NCI-H345 treated with DMSO at 0.1 percent for 48 hours (cell line): ENCODE measurements at regions not wholly inside any gene's neighbourhood (a gene's known extent, or its start where the extent isn't known, plus 50 kb on each side); places are given as distances from the start of the nearest gene placed in this dataset.
"Not testable (repeated sequence)": the region's sequence is repeated elsewhere in the genome, so short reads cannot be mapped to it uniquely, and the experiment has no call there.

ENCODE experiments used
- DNase-seq: peaks from one replicate; lab custom pipeline; 2025; ENCODE audit not compliant: unreplicated experiment; lab: John Stamatoyannopoulos, UW

GRCh38 chr13:62447771-62448382 is 1032.2 kb upstream of the PCDH20 start:
- DNase-seq: not testable (repeated sequence)

- no peak for DNase-seq
These were observed 1029.2 kb upstream of the PCDH20 start for GRCh38 chr13:62444805-62445204.

GRCh38 chr13:62434081-62434480 is 1018.4 kb upstream of the PCDH20 start:
- DNase-seq: no peak

- no peak for DNase-seq
These were observed 1018.0 kb upstream of the PCDH20 start for GRCh38 chr13:62433660-62434059.

GRCh38 chr13:62432906-62433305 is 1017.3 kb upstream of the PCDH20 start:
- no peak for DNase-seq

GRCh38 chr13:62432295-62432694 is 1016.6 kb upstream of the PCDH20 start:
- DNase-seq: no peak

- no peak for DNase-seq
These were observed 1016.2 kb upstream of the PCDH20 start for GRCh38 chr13:62431852-62432251.

GRCh38 chr13:62418872-62419271 is 1003.2 kb upstream of the PCDH20 start:
- no peak for DNase-seq

- no peak for DNase-seq
These were observed 1002.7 kb upstream of the PCDH20 start for GRCh38 chr13:62418376-62418775.

- no peak for DNase-seq
These were observed 992.2 kb upstream of the PCDH20 start for GRCh38 chr13:62407871-62408270.

- DNase-seq: no peak
These were observed 972.9 kb upstream of the PCDH20 start for GRCh38 chr13:62388515-62388914.

- no peak for DNase-seq
These were observed 972.0 kb upstream of the PCDH20 start for GRCh38 chr13:62387647-62388046.

- DNase-seq: not testable (repeated sequence)
These were observed 963.6 kb upstream of the PCDH20 start for GRCh38 chr13:62379241-62379640.

- no peak for DNase-seq
These were observed 962.2 kb upstream of the PCDH20 start for GRCh38 chr13:62377838-62378237.

- DNase-seq: no peak
These were observed 960.0 kb upstream of the PCDH20 start for GRCh38 chr13:62375653-62376052.

GRCh38 chr13:62371737-62372136 is 956.1 kb upstream of the PCDH20 start:
- DNase-seq: no peak

GRCh38 chr13:62367971-62368370 is 952.3 kb upstream of the PCDH20 start:
- not testable (repeated sequence) for DNase-seq

- peak; percentile 23 for DNase-seq
These were observed 945.0 kb upstream of the PCDH20 start for GRCh38 chr13:62360609-62361008.

GRCh38 chr13:62358646-62358932 is 942.9 kb upstream of the PCDH20 start:
- no peak for DNase-seq

GRCh38 chr13:62357887-62358645 is 942.4 kb upstream of the PCDH20 start:
- peak; percentile 3 for DNase-seq

GRCh38 chr13:62356977-62357376 is 941.3 kb upstream of the PCDH20 start:
- DNase-seq: no peak

- DNase-seq: no peak
These were observed 921.6 kb upstream of the PCDH20 start for GRCh38 chr13:62337109-62337880.
